Heart left ventricle (tissue), 13 donors: ENCODE measurements at regions not wholly inside any gene's neighbourhood (a gene's known extent, or its start where the extent isn't known, plus 50 kb on each side); places are given as distances from the start of the nearest gene placed in this dataset.
"Not testable (repeated sequence)": the region's sequence is repeated elsewhere in the genome, so short reads cannot be mapped to it uniquely, and the experiment has no call there.

Experiments used
- CTCF ChIP-seq, 12 donors: fragments of 200-600 bp; sonication (generic) in 4 of 12; IDR thresholded peaks; one replicate each; pipeline versions ENCODE4 v1.5.0 to v1.8.0; 2018 to 2022; ENCODE audit warnings: antibody characterized with exemption in 12 of 12, mild to moderate bottlenecking in 5 of 12
- POLR2A ChIP-seq, 2 donors: fragments of 450-650 bp; IDR thresholded peaks; one replicate each; pipeline ENCODE4 v1.6.1; 2017; ENCODE audit warnings: antibody characterized with exemption in 2 of 2, mild to moderate bottlenecking in 2 of 2, moderate library complexity in 2 of 2
- donor health status: ischemic (EF 13 %, LVEDD 7.1; RV severe dilation, severe dysfunction).
- donor health status: DM: no; HTN: yes; CAD: no.
- donor health status: DM: no; HTN: no; CAD: no.
- donor health status: ischemic (EF 25% LVEDD 6.9; RV normal size, moderate dysfunction).
- donor health status: ischemic (EF 25% LVEDD 5.7; RV mildly dilated, moderate dysfunction).
- donor health status: ischemic (EF 35%, LVEDD 5.7; RV mildly dilated, moderate dysfunction).
- donor health status: nonischemic (EF 11% LVEDD 7.7; RV severe dilation, severe dysfunction).
- donor health status: DM: yes; HTN: yes; CAD: no.
- donor health status: PGD.
- donor health status: ischemic (EF 29% LVEDD 5.4; RV normal size, mild dysfunction).
- donor health status: nonischemic (EF 23%, LVEDD 6.1; RV moderate dilation, normal function).

GRCh38 chr2:106281907-106282430, 87.9 kb upstream of the UXS1 start:
- TF ChIP-seq POLR2A, CTCF (IDR thresholded peaks at IDR 0.05): not testable (repeated sequence)
